Body of pancreas (tissue), 4 donors: ENCODE measurements at regions not wholly inside any gene's neighbourhood (a gene's known extent, or its start where the extent isn't known, plus 50 kb on each side); places are given as distances from the start of the nearest gene placed in this dataset.
"Not testable (repeated sequence)": the region's sequence is repeated elsewhere in the genome, so short reads cannot be mapped to it uniquely, and the experiment has no call there.

Experiments
- POLR2A ChIP-seq, 3 donors: fragments of 450-650 bp; IDR thresholded peaks; one replicate each; pipeline ENCODE4 v1.6.1; 2016; ENCODE audit warnings: antibody characterized with exemption in 3 of 3, mild to moderate bottlenecking in 2 of 3
- TF ChIP-seq, protein P1 (sequence below), 7 experiments: fragments of 450-650 bp in 4 of 7; fragments of 200-600 bp in 3 of 7; sonication (generic) in 3 of 7; IDR thresholded peaks; one replicate each; pipeline ENCODE4 v1.5.1; 2016 to 2019; ENCODE audit warnings: antibody characterized with exemption in 7 of 7

DNA sequence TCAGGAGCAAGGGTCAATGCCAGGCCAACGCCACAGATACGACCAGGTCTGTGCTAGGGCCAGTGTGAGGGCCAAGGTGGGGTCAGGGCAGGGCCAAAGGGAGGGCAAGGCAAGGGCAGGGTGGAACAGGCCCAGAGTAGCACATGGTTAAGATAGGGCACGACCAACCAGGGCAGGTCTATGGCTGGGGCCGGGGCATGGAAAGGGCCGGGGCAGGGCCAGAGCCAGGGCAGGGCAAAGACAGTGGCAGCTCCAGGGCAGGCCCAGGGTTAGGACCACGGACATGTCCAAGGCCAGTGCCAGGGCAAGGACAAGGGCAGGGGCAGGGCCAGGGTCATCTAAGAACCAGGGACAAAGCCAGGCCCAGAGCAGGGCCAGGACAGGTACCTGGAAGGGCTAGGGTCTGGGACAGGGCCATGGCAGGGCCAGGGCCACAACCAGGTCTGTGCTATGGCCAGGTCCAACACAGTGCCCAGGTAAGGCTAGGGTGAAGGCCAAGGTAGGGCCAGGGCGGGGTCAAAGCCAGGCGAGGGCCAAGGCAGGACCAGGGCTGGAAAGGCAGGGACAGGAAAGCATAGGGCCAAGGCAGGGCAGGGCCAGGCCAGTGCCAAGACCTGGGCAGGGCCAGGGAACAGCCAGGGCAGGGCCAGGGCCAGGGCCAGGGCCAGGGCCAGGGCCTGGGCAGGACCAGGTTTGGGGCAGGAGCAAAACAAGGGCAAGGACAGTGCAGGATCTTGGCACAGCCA, 404.7 kb downstream of the ZNF33B start:
- TF ChIP-seq, protein P1, sequence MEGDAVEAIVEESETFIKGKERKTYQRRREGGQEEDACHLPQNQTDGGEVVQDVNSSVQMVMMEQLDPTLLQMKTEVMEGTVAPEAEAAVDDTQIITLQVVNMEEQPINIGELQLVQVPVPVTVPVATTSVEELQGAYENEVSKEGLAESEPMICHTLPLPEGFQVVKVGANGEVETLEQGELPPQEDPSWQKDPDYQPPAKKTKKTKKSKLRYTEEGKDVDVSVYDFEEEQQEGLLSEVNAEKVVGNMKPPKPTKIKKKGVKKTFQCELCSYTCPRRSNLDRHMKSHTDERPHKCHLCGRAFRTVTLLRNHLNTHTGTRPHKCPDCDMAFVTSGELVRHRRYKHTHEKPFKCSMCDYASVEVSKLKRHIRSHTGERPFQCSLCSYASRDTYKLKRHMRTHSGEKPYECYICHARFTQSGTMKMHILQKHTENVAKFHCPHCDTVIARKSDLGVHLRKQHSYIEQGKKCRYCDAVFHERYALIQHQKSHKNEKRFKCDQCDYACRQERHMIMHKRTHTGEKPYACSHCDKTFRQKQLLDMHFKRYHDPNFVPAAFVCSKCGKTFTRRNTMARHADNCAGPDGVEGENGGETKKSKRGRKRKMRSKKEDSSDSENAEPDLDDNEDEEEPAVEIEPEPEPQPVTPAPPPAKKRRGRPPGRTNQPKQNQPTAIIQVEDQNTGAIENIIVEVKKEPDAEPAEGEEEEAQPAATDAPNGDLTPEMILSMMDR (IDR thresholded peaks at IDR 0.05) = not testable (repeated sequence)
- not testable (repeated sequence) for TF ChIP-seq POLR2A (IDR thresholded peaks at IDR 0.05)
